ENCODE measurements at regions not wholly inside any gene's neighbourhood (a gene's known extent, or its start where the extent isn't known, plus 50 kb on each side); places are given as distances from the start of the nearest gene placed in this dataset.
A peak's percentile ranks its signal among the peaks of the same experiment; 100 is the strongest.

DNA sequence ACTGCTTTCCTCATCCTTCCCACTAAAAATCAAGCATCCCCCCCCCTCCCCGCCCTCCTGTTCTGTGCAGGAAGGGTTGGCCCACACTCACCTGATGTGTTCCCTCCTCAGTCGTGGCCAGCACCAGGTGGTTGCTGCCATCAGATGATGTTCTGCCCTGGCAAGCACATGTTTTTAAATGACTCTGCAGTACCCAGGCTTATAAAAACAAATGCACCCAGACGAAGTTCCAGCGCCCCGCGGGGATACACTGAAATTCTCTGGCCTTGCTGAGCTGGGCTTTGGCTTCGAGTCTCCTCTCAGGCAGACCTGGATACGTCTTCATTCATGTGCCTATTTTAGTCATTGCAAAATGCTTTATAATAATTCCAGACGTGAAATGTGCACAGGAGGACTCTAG is 316.3 kb downstream of the DLEU7 start:
- Mint-ChIP-seq H3K4me3 (ENCODE audit: unreplicated experiment) (no peak overlapping the region), H3K27me3 (ENCODE audit: unreplicated experiment) (no peaks in the 10 kb centered on the region), H3K9me3 (ENCODE audit: unreplicated experiment) (no peaks in the 10 kb centered on the region), H3K36me3 (ENCODE audit: unreplicated experiment) (no peaks in the 10 kb centered on the region), H3K4me1 (ENCODE audit: unreplicated experiment) (peaks cover 36% of the 10 kb centered on the region), H3K27ac (ENCODE audit: unreplicated experiment) (no peak overlapping the region)
- TF ChIP-seq, protein P1, sequence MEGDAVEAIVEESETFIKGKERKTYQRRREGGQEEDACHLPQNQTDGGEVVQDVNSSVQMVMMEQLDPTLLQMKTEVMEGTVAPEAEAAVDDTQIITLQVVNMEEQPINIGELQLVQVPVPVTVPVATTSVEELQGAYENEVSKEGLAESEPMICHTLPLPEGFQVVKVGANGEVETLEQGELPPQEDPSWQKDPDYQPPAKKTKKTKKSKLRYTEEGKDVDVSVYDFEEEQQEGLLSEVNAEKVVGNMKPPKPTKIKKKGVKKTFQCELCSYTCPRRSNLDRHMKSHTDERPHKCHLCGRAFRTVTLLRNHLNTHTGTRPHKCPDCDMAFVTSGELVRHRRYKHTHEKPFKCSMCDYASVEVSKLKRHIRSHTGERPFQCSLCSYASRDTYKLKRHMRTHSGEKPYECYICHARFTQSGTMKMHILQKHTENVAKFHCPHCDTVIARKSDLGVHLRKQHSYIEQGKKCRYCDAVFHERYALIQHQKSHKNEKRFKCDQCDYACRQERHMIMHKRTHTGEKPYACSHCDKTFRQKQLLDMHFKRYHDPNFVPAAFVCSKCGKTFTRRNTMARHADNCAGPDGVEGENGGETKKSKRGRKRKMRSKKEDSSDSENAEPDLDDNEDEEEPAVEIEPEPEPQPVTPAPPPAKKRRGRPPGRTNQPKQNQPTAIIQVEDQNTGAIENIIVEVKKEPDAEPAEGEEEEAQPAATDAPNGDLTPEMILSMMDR (IDR thresholded peaks at IDR 0.05): no peak
- DNase-seq (ENCODE audit: extremely low spot score, unreplicated experiment): no peak

DNA sequence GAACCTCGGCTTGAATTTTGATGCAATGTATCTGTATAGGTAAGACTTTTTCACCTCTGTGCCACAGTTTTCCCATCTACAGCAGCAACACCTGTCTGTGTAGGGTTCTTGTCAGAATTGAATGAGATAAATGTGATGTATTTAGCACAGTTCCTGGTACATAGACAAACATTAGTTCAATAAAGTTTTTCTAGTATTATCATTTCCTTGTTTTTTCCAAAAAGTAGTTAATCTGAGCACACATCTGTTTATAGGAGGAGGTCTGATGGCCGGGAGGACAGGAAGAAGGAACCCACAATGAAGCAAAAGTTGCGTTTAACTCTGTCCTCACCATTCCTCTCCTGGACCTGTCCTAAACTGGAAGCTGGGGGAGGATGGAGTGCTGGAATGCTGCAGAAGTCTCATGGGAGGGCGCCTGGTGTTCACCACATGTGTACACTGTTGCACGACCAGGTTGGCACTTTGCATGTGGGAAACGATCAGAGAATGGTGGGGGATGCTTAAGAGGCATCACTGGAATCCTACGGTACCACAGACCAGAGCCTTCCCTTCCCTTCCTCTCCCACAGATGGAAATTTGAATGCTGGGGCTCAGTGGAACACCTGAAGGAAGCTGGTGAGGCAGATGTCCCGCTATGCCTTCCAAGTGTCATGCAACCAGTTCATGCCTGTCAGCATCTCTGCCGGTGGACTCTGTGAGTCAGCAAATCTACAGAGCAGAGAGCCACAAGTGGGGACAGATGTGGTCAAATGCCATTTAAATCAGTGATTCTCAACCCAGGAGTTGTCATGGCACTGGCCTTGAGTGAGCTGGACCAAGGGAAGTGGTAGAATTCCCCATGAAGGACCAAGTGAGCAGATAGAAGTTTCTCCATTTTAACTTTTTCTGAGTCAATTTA is 315.6 kb downstream of the DLEU7 start:
- Mint-ChIP-seq H3K9me3 (ENCODE audit: unreplicated experiment) (no peaks in the 10 kb centered on the region), H3K27ac (ENCODE audit: unreplicated experiment) (no peak overlapping the region), H3K4me3 (ENCODE audit: unreplicated experiment) (no peak overlapping the region), H3K36me3 (ENCODE audit: unreplicated experiment) (no peaks in the 10 kb centered on the region), H3K4me1 (ENCODE audit: unreplicated experiment) (peaks cover 33% of the 10 kb centered on the region), H3K27me3 (ENCODE audit: unreplicated experiment) (no peaks in the 10 kb centered on the region)
- TF ChIP-seq, protein P1 (IDR thresholded peaks at IDR 0.05): no peak
- no peak for DNase-seq (ENCODE audit: extremely low spot score, unreplicated experiment)

DNA sequence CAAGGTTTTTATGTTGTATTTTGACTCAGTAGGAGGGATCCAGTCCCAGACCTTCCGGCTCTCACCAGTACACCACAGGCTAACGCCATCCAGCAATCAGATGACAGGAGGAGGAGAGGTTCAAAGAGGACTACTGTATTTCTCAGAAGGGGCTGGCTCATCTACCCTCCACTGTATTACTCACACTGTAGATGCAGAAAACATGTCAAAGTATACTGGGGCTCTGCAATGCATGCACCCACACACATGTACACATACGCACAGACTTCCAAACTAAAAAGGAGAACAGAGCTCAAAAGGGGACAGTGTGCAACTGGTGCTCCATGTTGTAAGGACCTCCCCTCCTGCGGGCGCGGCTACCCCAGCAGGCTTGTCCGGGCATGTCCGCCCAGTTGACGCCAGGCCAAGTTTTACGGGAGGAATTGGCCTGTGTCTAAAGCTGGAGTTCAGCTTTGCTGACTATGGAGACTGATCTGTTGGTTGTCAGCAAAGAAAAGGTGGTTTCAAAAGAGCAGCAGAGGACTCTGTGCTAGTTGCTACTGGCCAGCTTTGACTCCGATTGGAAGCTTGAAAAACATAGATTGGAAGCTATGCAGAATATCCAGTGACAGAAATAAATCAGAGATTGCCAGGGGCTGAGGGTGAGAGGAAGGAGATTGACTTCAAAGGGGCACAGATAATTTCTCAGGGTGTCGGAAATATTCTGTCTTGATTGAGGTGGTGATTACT is 314.2 kb downstream of the DLEU7 start:
- Mint-ChIP-seq H3K4me1 (ENCODE audit: unreplicated experiment) (peaks cover 33% of the 10 kb centered on the region), H3K36me3 (ENCODE audit: unreplicated experiment) (peaks cover 5% of the 10 kb centered on the region), H3K9me3 (ENCODE audit: unreplicated experiment) (peaks cover 10% of the 10 kb centered on the region), H3K4me3 (ENCODE audit: unreplicated experiment) (no peak overlapping the region), H3K27me3 (ENCODE audit: unreplicated experiment) (no peaks in the 10 kb centered on the region), H3K27ac (ENCODE audit: unreplicated experiment) (peak overlapping the region; percentile 81)
- TF ChIP-seq, protein P1 (IDR thresholded peaks at IDR 0.05): no peak
- no peak for DNase-seq (ENCODE audit: extremely low spot score, unreplicated experiment)

DNA sequence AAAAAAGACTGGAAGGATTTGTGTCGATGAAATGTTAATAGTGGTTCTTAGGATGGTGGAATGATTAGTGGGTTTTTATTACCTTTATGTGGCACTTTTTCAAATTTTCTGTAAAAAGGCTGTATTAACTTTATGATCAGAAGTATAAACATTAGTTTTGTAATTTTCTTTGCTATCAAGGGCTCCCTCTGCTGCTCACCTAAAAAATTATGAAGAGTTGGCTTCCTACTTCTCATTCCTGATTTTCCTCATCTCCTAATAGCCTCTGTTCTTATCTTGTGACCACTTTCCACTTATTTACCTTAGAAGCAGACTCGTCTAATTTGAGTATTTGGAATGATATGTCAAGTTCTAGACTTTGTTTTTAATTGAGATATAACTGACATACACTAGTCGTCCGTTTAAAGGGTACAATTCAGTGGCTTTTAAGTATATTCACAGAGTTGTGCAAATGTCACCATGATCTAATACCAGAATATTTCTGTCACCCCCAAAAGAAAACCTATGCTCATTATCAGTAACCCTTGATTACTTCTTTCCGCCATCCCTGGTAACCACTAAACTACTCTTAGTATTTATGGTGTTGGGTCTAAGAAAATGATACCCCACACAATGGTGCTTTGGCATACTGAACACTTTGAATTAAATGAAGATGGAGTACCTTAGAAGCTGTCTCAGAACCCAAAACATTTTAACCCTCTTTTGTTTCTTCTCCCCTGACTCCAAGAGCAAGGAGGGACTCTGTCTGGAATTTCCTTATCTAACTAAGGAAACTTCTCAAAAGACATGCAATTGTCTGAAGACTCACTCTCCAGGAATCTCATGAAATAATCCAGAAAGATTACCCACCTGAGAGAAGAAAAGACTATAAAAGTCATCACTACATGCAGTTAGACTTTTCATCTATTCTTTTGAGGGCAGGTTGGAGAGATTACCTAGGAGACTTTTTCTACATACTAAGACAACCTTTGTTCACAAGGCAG is 311.3 kb downstream of the DLEU7 start:
- Mint-ChIP-seq H3K4me1 (ENCODE audit: unreplicated experiment) (peaks cover 26% of the 10 kb centered on the region), H3K27ac (ENCODE audit: unreplicated experiment) (no peak overlapping the region), H3K27me3 (ENCODE audit: unreplicated experiment) (no peaks in the 10 kb centered on the region), H3K9me3 (ENCODE audit: unreplicated experiment) (peaks cover 30% of the 10 kb centered on the region), H3K36me3 (ENCODE audit: unreplicated experiment) (peaks cover 17% of the 10 kb centered on the region), H3K4me3 (ENCODE audit: unreplicated experiment) (no peak overlapping the region)
- TF ChIP-seq, protein P1 (IDR thresholded peaks at IDR 0.05): peak; percentile 70
- no peak for DNase-seq (ENCODE audit: extremely low spot score, unreplicated experiment)
